Body of pancreas (tissue), 4 donors: ENCODE measurements at regions not wholly inside any gene's neighbourhood (a gene's known extent, or its start where the extent isn't known, plus 50 kb on each side); places are given as distances from the start of the nearest gene placed in this dataset.

Experiments used
- CTCF ChIP-seq, 7 experiments: fragments of 450-650 bp in 4 of 7; fragments of 200-600 bp in 3 of 7; sonication (generic) in 3 of 7; IDR thresholded peaks; one replicate each; pipeline ENCODE4 v1.5.1; 2016 to 2019; ENCODE audit warnings: antibody characterized with exemption in 7 of 7
- POLR2A ChIP-seq, 3 donors: fragments of 450-650 bp; IDR thresholded peaks; one replicate each; pipeline ENCODE4 v1.6.1; 2016; ENCODE audit warnings: antibody characterized with exemption in 3 of 3, mild to moderate bottlenecking in 2 of 3

- TF ChIP-seq CTCF (IDR thresholded peaks at IDR 0.05) (no peak), POLR2A (IDR thresholded peaks at IDR 0.05) (no peak)
Observed at GRCh38 chr1:68675336-68675735, 178.5 kb upstream of the DEPDC1 start.
